Urothelium cell line (cell line): ENCODE measurements at regions not wholly inside any gene's neighbourhood (a gene's known extent, or its start where the extent isn't known, plus 50 kb on each side); places are given as distances from the start of the nearest gene placed in this dataset.

Experiments
- DNase-seq: peaks from one replicate; pipeline ENCODE4 v3.0.0; 2011; ENCODE audit warnings: low spot score, mixed read lengths
- FAIRE-seq: peaks from 2 replicates; lab custom pipeline; 2011; peaks lifted over from hg19 to GRCh38; lab: Jason Lieb, UNC

- no peak for DNase-seq
- no peak for FAIRE-seq
Measured at GRCh38 chr20:60715172-60715571, 536.9 kb upstream of the CDH4 start.

- no peak for DNase-seq
- FAIRE-seq: no peak
Measured at GRCh38 chr20:60718743-60719480, 533.1 kb upstream of the CDH4 start.

GRCh38 chr20:60725311-60725906, 526.7 kb upstream of the CDH4 start:
- no peak for FAIRE-seq
- DNase-seq: no peak

- DNase-seq: peak; percentile 16
- no peak for FAIRE-seq
Measured at GRCh38 chr20:60727425-60727824, 524.6 kb upstream of the CDH4 start.

GRCh38 chr20:60728705-60729104, 523.4 kb upstream of the CDH4 start:
- no peak for FAIRE-seq

GRCh38 chr20:60729135-60729900, 522.7 kb upstream of the CDH4 start:
- DNase-seq (no peak), FAIRE-seq (no peak)

More at GRCh38 chr20:60728705-60729104, 523.4 kb upstream of the CDH4 start:
- no peak for DNase-seq

GRCh38 chr20:60732322-60732721, 519.7 kb upstream of the CDH4 start:
- no peak for DNase-seq

GRCh38 chr20:60748086-60748485, 504.0 kb upstream of the CDH4 start:
- DNase-seq (no peak), FAIRE-seq (no peak)

More at GRCh38 chr20:60732322-60732721, 519.7 kb upstream of the CDH4 start:
- FAIRE-seq: no peak

- FAIRE-seq (no peak), DNase-seq (no peak)
Measured at GRCh38 chr20:60749804-60750602, 502.1 kb upstream of the CDH4 start.

GRCh38 chr20:60750909-60751308, 501.2 kb upstream of the CDH4 start:
- DNase-seq (no peak), FAIRE-seq (no peak)

GRCh38 chr20:60751826-60752225, 500.2 kb upstream of the CDH4 start:
- no peak for DNase-seq
- no peak for FAIRE-seq

- FAIRE-seq (no peak), DNase-seq (no peak)
Measured at GRCh38 chr20:60752741-60753420, 499.2 kb upstream of the CDH4 start.

- FAIRE-seq: no peak
- no peak for DNase-seq
Measured at GRCh38 chr20:60754856-60755255, 497.2 kb upstream of the CDH4 start.

- FAIRE-seq (no peak), DNase-seq (no peak)
Measured at GRCh38 chr20:60759651-60760050, 492.4 kb upstream of the CDH4 start.

- no peak for DNase-seq
- FAIRE-seq: no peak
Measured at GRCh38 chr20:60760256-60761000, 491.6 kb upstream of the CDH4 start.

- DNase-seq (no peak), FAIRE-seq (no peak)
Measured at GRCh38 chr20:60761056-60761455, 491.0 kb upstream of the CDH4 start.

GRCh38 chr20:60762386-60762785, 489.7 kb upstream of the CDH4 start:
- FAIRE-seq: no peak
- DNase-seq: no peak

- no peak for DNase-seq
Measured at GRCh38 chr20:60764328-60764727, 487.7 kb upstream of the CDH4 start.

GRCh38 chr20:60764771-60765170, 487.3 kb upstream of the CDH4 start:
- DNase-seq (no peak), FAIRE-seq (no peak)

More at GRCh38 chr20:60764328-60764727, 487.7 kb upstream of the CDH4 start:
- peak; percentile 17 for FAIRE-seq
